Transverse colon (tissue), 3 donors: ENCODE measurements at regions not wholly inside any gene's neighbourhood (a gene's known extent, or its start where the extent isn't known, plus 50 kb on each side); places are given as distances from the start of the nearest gene placed in this dataset.

Experiments used
- EP300 ChIP-seq: sonication (generic); formaldehyde crosslinking; IDR thresholded peaks from one replicate; pipeline ENCODE4 v1.6.1; 2017; ENCODE audit warnings: antibody characterized with exemption, low read depth
- POLR2A ChIP-seq: fragments of 450-650 bp; IDR thresholded peaks from one replicate; pipeline ENCODE4 v1.6.1; 2016; ENCODE audit warnings: antibody characterized with exemption, mild to moderate bottlenecking, moderate library complexity
- TF ChIP-seq, protein P1 (sequence below), 5 experiments: fragments of 200-600 bp in 3 of 5; fragments of 450-650 bp in 2 of 5; sonication (generic) in 3 of 5; IDR thresholded peaks; 1 replicate in 2 of 5; 2 replicates in 3 of 5; pipeline ENCODE4 v1.5.1; 2016 to 2017; ENCODE audit warnings: antibody characterized with exemption in 5 of 5, inconsistent platforms in 3 of 5, mild to moderate bottlenecking in 2 of 5, moderate library complexity in 1 of 5

DNA sequence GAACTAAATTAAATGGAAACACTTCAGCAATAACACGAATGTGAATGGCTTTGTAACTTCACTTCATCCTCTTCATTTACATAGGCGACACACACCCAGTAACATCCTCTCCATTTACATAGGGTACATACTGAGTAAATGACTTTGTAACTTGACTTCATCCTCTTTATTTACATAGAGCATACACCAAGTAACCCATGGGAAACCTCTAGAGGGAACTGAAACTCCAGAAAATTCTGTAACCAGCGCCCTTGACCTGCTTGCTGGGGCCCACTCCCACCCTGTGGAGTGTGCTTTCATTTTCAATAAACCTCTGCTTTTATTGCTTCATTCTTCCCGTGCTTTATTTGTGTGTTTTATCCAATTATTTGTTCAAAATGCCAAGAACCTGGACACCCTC lies 81.6 kb upstream of the OPRM1 start:
- TF ChIP-seq, protein P1, sequence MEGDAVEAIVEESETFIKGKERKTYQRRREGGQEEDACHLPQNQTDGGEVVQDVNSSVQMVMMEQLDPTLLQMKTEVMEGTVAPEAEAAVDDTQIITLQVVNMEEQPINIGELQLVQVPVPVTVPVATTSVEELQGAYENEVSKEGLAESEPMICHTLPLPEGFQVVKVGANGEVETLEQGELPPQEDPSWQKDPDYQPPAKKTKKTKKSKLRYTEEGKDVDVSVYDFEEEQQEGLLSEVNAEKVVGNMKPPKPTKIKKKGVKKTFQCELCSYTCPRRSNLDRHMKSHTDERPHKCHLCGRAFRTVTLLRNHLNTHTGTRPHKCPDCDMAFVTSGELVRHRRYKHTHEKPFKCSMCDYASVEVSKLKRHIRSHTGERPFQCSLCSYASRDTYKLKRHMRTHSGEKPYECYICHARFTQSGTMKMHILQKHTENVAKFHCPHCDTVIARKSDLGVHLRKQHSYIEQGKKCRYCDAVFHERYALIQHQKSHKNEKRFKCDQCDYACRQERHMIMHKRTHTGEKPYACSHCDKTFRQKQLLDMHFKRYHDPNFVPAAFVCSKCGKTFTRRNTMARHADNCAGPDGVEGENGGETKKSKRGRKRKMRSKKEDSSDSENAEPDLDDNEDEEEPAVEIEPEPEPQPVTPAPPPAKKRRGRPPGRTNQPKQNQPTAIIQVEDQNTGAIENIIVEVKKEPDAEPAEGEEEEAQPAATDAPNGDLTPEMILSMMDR (IDR thresholded peaks at IDR 0.05): no peak
- TF ChIP-seq EP300 (no peak), POLR2A (no peak)
